ENCODE measurements at regions not wholly inside any gene's neighbourhood (a gene's known extent, or its start where the extent isn't known, plus 50 kb on each side); places are given as distances from the start of the nearest gene placed in this dataset.

DNA sequence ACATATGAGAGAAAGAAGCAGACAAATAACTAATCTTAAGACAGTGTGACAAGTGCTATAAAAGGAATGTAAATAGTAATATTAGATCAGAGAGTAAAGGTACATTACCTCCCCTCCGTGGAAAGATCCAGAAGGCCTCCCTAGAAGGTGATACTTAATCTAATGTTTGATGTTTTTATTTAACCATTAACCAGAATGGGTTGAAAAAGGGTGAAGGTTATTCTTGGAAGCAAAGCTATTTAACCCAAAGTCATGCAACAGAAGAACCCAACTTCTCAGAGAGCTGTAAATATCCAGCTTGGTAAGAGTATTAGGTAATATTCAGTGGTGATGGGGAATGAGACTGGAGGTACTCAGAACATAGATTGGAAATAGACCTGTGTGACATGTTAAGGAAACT is 68.0 kb upstream of the HIVEP1 start:
- TF ChIP-seq POLR2AphosphoS5 (IDR thresholded peaks at IDR 0.05; ENCODE audit: low read depth, low read length) (no peak), POLR2A (IDR thresholded peaks at IDR 0.05; ENCODE audit: low read depth, low read length) (no peak), SPI1 (IDR thresholded peaks at IDR 0.05; ENCODE audit: low read depth, low read length) (no peak)

Measured in GM12891 (cell line).